Inferior parietal cortex (tissue), 1 donor: ENCODE measurements at regions not wholly inside any gene's neighbourhood (a gene's known extent, or its start where the extent isn't known, plus 50 kb on each side); places are given as distances from the start of the nearest gene placed in this dataset.

ENCODE experiments used
- DNase-seq: peaks from one replicate; pipeline ENCODE4 v3.0.0-alpha.2; 2016; ENCODE audit errors: extremely low spot score

DNA sequence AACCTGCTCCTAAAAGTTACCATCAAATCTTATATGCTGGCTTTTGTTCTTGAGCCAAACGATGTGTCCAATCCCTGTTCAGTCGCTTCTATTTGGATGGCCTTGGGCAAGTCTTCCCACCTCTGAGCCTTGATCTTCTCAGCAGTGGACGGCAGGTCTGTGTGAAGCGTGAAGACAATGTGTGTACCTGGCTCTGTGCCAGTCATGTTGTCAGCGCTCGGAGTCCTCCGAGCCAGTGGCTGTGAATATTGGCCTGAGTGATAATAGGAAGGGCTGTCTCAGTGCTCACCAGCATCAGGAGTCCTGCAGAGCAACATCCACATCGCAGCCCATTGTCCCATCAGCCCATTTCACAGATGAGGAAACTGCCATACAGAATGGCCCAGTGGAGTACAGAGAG is 219.0 kb downstream of the CDC5L start:
- DNase-seq = no peak

DNA sequence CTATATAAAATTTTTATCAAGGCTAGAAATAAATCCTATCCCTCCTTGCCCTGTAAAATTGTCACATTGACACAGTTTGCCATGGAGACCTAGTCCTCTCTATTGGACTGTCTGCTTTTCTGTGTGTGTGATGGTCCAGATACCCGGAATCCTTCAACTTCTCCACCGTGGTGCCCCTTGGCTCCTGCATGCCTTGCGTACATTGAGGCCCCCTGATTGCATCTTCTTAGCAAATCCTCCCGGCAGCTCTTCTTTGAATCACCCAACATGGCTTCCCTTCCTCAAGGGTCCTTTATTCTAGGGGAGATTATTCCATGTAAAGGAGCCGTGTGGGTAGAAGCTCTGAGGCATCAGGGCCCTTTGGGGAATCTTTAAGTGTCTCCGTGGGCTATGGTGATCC is 219.5 kb downstream of the CDC5L start:
- no peak for DNase-seq

DNA sequence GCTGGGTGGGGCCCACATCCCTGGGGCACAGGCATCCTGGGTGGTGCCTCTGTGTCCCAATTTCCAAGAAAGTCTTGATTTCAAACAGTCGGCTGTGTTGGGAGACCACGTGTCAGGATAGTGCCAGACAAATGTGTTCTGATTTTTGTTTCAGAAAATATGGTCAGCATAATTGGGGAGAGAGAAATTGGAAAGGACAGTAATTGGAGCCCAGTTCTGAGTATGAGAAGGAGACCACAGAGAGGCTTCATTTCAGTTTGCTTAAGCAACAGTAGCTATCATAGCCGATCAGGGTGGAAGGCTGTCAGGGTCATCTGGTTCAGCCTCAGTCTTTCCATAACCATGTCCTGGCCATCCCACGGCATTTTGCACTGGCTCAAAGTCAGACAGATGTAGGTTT is 220.7 kb downstream of the CDC5L start:
- no peak for DNase-seq

DNA sequence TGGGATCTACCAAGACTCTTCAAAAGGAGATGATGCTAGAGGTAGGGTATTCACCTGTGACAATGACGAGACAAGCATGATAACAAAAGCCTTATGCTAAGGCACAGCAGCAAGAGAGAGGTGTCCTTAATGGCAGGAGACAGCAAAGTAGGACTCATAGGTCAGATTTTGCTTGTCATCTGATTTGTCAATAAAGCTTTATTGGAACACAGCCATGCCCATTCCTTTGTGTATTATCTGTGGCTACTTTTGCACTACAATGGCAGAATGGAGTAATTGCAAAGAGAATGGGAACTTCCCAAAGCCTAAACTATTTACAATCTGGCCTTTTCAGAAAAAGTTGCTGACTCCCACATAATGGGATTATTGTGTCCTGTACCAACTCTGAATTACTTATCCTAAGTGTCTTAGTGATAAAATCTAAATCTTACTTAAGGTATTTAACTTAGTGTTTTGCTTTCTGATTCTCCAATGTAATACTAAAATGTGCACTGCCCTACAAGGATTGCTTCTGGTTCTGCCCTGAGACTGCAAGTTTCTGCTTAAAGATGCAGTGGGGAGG is 221.6 kb downstream of the CDC5L start:
- DNase-seq = no peak

DNA sequence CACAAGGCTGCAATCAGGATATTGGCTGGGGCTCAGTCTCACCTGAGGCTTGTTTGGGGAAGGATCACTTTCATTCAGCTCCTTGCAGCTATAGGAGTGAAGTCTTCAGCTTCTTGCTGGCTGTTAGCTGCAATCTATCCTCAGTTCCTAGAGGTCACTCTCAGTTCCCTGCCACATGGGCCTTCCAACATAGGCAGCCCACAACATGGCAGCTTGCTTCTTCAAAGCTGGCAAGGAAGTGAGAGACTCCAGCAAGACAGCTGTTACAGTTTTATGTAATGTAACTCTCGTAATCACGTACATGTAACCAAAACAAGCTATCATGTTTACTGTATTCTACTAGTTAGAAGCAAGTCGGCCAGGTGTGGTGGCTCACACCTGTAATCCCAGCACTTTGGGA is 226.9 kb downstream of the CDC5L start:
- no peak for DNase-seq

DNA sequence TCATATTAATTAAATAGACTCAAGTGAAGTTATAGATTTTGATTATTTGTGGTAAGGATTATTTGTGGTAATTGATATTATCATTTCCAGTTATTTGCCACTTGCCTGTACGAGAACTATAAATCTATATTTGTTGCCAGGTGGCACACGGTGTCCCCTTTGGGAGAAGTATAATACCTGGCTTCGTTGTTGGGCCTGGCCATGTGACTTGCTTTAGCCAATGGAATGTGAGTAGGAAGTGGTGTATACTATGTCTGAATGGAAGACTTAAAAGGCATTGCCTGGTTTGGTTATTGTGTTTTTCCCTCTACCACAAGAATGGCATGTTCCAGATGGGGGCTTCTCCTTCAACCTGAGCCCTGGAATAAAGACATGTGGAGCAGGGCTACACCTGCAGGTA is 228.1 kb downstream of the CDC5L start:
- no peak for DNase-seq

DNA sequence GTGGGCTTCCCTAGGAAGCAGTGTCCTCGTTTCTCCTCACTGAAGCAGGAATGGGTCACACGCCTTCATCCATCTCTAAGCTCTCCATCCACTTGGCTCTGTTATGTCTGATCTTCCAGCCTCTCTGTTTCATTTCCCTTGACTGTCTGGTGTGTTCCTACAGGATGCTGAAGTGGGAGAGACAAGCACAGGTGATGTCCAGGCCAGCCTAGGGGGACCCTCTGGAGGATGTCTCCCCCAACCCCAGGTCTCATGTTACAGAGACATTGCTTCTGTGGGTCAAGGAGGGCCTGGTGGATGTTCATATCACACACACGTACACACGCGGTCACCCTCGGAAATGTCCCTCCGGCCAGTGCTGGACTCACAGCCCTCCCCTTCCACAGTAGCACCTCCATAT is 229.9 kb downstream of the CDC5L start:
- DNase-seq = no peak

DNA sequence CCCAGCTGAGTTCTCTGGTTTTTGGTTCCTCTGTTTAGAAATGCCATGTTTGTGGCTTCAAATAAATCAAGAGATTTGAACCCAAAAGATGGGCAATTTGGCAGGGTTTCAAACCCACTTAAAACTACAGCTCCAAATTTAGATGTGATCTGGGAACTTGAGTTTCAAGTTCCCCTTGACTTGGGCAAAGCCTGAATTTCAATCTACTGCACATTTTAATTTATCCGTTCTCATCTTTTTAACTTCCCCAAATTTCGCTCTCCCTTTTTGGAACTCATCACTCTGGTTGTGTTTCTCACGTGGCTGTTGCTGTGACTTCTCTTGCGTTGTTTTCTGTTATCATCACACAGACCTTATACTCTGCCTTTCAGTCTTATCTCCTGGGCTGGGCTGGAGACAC is 230.9 kb downstream of the CDC5L start:
- DNase-seq = peak; percentile 5

DNA sequence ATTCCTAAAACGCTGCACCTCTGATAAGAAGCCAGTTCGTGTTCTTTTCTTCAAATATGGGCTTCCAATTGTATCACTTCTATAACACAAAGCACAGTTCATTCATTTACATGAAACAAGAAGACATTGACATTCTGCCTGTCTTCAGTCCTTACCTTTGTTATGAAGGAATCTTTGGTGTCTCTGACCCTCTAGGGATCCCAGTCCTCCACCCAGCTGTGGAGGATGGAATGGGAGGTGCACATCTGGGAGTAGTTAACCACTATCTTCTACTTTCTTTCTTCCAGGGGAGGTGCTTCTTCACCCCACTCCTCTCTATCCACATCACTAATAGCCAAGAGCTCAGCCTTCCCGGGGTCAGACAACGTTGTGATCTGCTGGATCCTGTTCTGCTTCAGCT is 233.4 kb downstream of the CDC5L start:
- no peak for DNase-seq

DNA sequence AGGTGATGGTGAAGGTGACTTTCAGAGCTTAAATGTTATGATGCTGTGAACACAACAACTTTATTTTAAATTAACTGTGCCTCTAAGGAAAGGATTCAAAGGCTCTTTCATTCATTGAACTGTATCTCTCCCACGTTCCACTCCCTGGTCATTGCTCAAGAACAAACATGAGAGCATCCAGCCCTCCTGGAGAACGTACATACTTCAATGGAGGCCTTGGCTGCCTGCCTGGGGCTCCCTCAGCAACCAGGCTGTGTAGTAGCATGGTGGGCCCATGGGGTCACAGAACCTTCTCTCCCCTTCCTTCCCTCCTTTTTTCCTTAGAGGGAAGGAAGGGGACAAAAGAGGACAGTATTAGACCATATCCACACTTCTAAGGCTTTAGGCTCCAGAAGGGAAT is 234.3 kb downstream of the CDC5L start:
- no peak for DNase-seq

DNA sequence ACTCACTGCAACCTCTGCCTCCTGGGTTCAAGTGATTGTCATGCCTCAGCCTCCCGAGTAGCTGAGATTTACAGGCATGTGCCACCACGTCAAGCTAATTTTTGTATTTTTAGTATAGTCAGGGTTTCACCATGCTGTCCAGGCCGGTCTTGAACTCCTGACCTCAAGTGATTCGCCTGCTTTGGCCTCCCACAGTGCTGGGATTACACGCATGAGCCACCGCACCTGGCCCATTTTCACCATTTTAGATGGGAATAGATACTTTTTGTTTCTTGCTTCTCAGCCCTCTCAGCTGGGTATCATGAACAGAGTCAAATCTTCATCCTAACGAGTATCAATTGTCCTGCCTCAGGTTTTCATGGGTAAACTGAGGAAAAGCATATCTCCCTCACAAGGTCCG is 235.0 kb downstream of the CDC5L start:
- DNase-seq = no peak

DNA sequence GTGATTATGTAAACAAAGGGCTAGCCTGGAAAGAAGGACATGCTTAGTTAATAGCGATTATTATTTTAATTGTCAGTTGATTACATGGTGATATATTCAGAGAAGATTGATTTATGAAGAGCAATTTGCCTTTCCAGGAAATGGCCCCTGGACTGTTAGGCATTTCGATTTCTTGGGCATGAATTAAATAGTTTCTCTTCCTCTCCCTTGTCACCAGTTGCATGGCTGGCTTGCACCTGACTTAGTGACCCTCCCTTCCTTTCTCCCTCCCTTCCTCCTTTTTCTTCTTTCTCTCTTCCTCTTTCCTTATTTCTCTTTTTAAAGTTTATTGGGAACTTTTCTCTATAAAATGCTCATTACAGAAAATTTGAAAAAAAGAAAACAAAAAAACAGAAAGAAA is 235.4 kb downstream of the CDC5L start:
- DNase-seq = no peak

DNA sequence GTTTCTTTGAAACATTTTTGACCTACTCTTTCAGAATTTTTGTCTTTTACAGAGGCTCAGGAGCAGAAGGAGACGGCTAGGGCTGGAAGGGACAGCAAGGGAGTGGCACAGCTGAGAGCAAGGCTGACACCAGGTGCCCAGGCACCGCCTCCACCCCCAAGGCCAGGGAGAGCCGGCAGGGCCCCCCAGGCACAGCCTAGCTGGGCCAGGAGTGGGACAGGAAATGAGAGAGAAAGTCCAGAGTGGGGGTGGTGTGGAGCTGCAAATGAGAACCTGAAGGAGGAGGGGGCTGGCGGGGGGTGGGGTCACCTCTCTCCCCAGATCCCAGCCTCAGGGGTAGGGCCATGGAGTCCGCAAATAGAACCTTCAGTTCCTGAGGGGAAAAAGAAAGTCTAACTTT is 236.7 kb downstream of the CDC5L start:
- DNase-seq = no peak

DNA sequence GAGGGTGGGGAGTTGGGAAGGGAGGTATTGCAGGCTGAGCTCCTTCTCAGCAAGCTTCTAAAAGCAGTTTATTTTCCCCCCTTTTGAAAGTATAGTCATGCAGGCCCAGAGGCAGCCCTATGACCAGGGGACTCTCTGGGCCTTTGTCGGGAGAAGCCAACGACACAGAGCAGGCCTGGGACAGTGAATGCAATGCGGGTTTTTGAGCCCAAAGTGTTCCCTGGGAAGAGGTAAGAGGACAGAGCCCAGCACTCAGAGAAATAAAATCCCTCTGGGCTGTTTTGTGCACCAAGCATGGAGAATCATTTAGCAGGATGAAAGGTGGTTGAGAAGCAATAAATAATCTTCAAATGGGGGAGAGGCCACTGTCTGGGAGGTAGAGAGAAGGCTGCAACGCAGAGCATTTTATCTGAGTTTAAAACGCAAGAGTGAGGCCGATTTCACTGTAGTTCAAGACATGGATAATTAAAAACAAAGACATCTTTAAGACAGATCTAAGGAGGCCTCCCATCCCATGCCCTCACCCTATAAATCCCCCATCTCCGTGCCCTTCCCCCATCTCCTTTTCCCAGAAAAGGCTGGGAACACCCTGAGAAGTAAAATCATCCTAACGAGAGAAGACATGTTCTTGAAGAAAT is 237.5 kb downstream of the CDC5L start:
- DNase-seq = no peak

DNA sequence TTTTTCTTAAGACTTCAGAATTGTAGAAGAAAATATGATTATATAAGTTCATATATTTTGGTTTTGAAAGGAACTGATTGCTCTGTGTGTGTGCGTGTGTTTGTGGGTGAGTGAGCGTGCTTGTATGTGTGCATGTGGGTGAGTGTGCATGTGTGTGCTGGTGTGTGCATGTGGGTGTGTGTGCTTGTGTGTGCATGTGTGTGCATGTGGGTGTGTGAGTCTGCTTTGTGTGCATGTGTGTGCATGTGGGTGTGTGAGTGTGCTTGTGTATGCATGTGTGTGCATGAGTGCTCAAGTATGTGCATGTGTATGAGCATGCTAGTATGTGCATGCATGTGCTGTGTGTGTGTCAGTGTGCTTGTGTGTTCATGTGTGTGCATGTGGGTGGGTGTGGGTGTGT is 238.5 kb downstream of the CDC5L start:
- DNase-seq = no peak

DNA sequence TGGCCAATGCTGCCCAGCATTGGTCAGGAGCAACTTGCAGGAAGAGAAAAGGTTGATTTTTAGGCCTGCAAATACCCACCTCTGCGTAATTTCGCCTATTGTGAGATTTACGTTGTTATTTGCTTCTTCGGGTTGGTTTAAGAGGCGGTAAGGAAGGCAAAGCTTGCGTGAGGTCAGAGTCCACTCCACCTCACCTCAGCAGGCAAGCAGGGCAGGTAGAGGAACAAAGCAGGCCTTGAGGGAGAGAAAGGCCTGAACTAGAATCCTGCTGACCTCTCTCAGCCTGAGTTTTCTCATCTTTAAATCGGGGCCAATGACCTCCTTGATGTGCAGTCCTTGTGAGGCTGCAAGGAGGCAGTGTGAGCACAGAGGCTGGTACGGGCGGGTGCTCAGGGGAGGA is 239.1 kb downstream of the CDC5L start:
- DNase-seq = no peak

DNA sequence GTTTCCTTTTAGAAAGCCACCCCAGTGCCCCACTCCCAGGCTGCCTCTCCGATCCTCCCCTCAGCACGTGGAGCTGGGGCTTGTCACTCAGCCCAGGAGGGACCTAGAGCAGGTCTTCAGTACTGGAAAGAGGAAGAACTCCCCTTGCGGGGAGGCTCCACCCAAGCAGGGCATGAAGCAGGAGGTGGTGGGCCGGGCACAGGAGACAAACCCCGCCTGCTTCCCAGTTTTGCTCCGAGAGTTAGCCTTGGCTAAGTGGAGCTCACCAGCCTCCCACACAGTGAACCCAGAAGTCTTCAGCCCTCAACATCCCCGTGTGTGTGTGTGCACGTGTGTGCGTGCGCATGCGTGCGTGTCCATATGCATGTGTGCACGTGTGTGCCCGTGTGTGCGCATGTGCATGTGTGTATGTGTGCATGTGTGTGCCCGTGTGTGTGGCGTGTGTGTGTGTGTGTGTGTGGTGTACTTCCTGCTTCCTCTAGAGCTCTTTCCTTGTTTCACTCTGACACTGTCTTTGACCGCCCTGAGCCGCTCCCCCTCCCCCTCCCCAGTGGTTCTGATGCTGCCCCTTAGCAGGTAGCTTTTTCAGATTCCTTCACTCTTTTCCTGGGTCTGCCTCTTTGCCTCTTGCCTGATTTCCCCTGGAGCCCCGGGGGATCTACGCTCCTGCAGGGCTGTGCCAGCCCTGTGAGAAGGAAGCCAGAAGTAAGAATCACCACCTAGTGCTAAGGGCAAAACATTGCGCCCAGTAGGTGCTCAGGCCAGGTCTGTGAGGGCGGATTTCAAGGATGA is 239.8 kb downstream of the CDC5L start:
- no peak for DNase-seq

DNA sequence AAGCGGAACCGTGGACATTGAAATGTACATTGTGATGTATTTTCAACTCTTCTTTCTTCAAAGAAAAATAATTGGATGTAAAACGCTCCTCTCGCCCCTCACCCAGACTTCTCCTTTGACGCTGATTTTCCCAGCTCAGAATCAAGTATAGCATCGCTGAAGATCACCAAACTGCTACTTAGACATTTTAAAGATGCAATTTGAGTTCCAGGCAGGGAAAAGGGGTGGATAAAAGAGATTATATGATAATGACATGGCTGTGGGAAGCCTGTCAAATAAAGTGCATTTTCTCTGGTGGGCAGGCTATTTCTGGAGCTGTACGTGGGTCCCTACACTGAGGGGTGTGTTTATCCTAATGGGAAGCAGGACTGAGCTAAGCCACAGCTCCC is 240.4 kb downstream of the CDC5L start:
- no peak for DNase-seq

DNA sequence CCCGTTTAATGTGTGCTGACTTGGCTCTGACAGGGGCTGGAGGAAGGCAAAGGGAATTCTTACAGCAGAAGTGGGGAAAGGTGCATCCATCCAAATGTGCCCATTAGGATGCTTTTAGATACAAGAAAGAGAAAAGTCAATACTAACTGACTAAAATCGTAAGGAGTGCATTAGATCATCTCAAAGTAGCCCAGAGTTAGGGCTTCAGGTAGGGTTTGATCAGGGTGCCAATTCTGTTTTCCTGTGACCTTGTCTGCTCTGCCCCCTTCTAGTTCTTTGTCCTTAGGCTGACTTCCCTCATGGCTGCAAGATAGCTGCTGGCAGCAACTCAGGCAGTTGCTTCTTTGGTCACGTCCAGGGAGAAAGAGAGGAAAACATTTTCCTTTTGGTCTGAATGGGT is 240.8 kb downstream of the CDC5L start:
- no peak for DNase-seq

DNA sequence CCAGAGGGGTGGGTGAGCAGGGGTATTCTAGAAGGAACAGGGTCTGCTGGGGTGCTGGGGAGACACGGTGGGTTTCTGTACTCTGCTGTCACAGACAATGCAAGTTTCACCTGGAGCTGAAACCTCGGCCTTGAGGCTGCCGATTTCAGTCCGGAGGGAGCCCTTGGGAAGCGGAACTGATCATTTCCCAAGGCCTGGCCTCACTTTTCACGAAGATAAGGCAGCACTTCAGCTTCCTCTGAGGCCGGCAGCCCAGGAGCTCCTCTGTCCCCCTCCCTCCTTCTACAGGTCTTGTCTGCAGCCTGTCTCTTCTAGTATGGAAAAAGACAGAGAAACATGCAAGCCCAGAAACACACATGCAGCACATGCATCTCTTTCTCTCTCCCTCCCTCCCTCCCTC is 242.1 kb downstream of the CDC5L start:
- DNase-seq = no peak

DNA sequence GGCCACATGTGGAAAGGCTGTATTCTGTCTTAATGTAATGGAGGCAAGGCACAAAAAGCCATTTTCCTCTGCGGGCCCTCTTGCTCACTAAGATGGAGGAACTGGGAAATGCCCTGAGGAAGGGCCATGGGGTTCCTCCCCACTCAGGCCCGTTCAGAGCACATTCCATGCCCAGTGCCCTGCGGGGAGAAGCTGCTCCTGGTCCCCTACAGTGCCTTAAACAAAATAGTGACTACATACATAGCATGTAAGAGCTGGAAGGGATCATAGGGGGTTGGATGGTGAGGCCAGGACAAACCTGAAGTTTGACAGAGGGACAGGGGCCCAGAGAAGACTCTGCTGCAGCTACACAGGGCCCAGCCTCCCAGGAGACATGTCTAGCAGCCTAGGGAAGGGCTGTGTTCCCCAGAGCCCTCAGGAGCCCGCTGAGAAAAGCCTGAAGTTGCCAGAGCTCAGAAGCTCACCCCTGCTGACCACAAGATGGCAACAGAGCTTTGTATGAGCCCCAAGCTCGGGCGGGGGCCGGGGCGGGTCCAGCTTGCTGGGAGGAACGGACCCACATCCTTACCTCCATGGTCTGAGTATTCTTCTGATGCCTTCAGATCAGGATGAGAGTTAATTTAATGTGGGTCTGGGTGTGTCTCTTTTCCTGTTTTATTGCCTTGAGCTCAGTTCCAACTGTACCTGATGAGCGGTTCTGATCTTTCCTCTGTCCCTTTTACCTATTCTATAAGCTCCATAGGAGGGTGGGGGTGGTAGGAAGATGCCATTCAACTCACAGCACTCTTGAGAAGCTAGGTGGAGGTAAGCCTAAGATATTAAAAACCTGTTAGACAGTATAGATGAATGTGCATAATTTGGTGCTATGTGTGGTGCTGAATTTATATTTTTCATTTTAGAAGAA is 242.9 kb downstream of the CDC5L start:
- peak; percentile 13 for DNase-seq

DNA sequence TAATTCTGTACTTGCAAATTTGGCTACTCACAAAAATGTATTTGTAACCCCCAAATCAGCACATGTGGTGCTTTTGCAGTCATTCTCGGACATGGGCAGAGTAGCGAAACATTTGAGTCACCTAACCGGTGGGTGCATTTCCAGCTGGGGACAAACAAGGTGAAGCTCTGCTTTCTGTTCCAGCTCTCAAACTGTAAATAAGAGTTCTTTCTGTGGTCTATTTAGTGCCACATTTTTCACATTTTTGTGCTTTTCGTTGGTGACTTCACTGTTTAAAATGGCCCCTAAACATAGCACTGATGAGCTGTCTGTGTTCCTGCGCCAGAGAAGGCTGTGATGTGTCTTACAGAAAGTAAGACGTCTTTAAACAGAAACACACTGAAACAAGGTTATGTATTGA is 244.5 kb downstream of the CDC5L start:
- no peak for DNase-seq
